Spinal cord (tissue), 9 donors: ENCODE measurements at regions not wholly inside any gene's neighbourhood (a gene's known extent, or its start where the extent isn't known, plus 50 kb on each side); places are given as distances from the start of the nearest gene placed in this dataset.
A peak's percentile ranks its signal among the peaks of the same experiment; 100 is the strongest.
"Not testable (repeated sequence)": the region's sequence is repeated elsewhere in the genome, so short reads cannot be mapped to it uniquely, and the experiment has no call there.

Source experiments
- DNase-seq, 6 donors: peaks; one replicate each; pipeline versions ENCODE4 v3.0.0 to v3.0.0-alpha.2; 2013 to 2015; ENCODE audit warnings: low spot score in 6 of 6, low read depth in 4 of 6
- H3K27ac ChIP-seq: one replicate; pipeline ENCODE4 v1.5.1; 2013; ENCODE audit warnings: low read depth, low read length, control low read depth
- H3K27me3 ChIP-seq: one replicate; pipeline ENCODE4 v1.6.1; 2013; ENCODE audit warnings: low read length; ENCODE audit not compliant: control insufficient read depth, insufficient read depth
- H3K36me3 ChIP-seq: one replicate; pipeline ENCODE4 v1.6.1; 2013; ENCODE audit warnings: low read length; ENCODE audit not compliant: control insufficient read depth, insufficient read depth
- H3K4me1 ChIP-seq: one replicate; pipeline ENCODE4 v1.6.1; 2013; ENCODE audit warnings: low read length; ENCODE audit not compliant: control insufficient read depth, insufficient read depth
- H3K4me3 ChIP-seq: one replicate; pipeline ENCODE4 v1.5.1; 2013; ENCODE audit warnings: low read depth, low read length, control low read depth
- H3K9me3 ChIP-seq: one replicate; pipeline ENCODE4 v1.6.1; 2013; ENCODE audit warnings: low read length; ENCODE audit not compliant: control insufficient read depth, insufficient read depth
- WGBS: methylation state at CpG from one replicate; pipeline ENCODE4 v1.1.5; 2013; ENCODE audit warnings: missing lambda C conversion rate; ENCODE audit not compliant: insufficient coverage; 5-methylcytosine and 5-hydroxymethylcytosine counted together
- donor health status: healthy.

- H3K36me3 ChIP-seq, result no peaks in the 10 kb centered on the region
- DNase-seq, result peak in 2 of 6 donors; percentile 22 to 78
- no peak overlapping the region for H3K27ac ChIP-seq
- WGBS, result 70% methylated on average over 18 of the region's 27 CpGs
- H3K4me1 ChIP-seq, result peaks cover 6% of the 10 kb centered on the region
- no peaks in the 10 kb centered on the region for H3K27me3 ChIP-seq
- no peak overlapping the region for H3K4me3 ChIP-seq
- H3K9me3 ChIP-seq, result no peaks in the 10 kb centered on the region
These were observed 103.7 kb upstream of the USP29 start for GRCh38 chr19:57016076-57016475.

- Histone ChIP-seq H3K36me3 (no peaks in the 10 kb centered on the region), H3K27ac (no peak overlapping the region), H3K4me1 (peaks cover 6% of the 10 kb centered on the region), H3K9me3 (no peaks in the 10 kb centered on the region), H3K27me3 (no peaks in the 10 kb centered on the region), H3K4me3 (no peak overlapping the region)
- WGBS, result 68% methylated on average over 8 of the region's 14 CpGs
- DNase-seq, result peak in 1 of 6 donors; percentile 33
These were observed 103.3 kb upstream of the USP29 start for GRCh38 chr19:57016491-57016890.

- Histone ChIP-seq H3K9me3 (no peaks in the 10 kb centered on the region), H3K27ac (no peak overlapping the region), H3K4me1 (no peaks in the 10 kb centered on the region), H3K4me3 (no peak overlapping the region), H3K36me3 (no peaks in the 10 kb centered on the region), H3K27me3 (no peaks in the 10 kb centered on the region)
- WGBS, result 98% methylated on average over 4 of the region's 4 CpGs
- DNase-seq, result no peak
These were observed 94.3 kb upstream of the USP29 start for GRCh38 chr19:57025491-57025890.

GRCh38 chr19:57026476-57026875 is 93.3 kb upstream of the USP29 start:
- Histone ChIP-seq H3K27me3 (no peaks in the 10 kb centered on the region), H3K4me3 (no peak overlapping the region), H3K27ac (no peak overlapping the region), H3K9me3 (no peaks in the 10 kb centered on the region), H3K36me3 (no peaks in the 10 kb centered on the region), H3K4me1 (no peaks in the 10 kb centered on the region)
- 80% methylated on average over 1 of the region's 3 CpGs for WGBS
- no peak for DNase-seq

DNA sequence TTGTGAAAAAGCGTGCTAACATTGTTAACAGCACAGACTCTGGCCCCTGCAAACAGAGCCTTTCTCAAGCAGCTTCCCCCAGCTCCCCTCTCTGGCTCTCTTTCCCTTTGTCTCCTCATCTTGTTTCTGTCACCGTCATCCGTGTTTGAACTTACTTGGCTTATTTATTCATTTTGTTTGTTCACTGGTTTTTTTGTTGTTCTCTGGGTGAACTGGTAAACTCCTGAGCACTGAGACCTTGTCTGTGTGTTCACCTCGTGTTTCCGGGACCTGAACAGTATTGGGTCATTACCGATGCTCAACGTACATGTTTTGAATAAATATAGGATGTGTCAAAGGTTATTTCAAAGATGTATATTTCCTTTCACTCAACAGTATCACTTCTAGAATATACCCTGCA is 92.4 kb upstream of the USP29 start:
- H3K27me3 ChIP-seq, result no peaks in the 10 kb centered on the region
- H3K36me3 ChIP-seq, result no peaks in the 10 kb centered on the region
- no peak overlapping the region for H3K27ac ChIP-seq
- DNase-seq, result no peak
- H3K4me1 ChIP-seq, result no peaks in the 10 kb centered on the region
- WGBS, result 0% methylated on average over 1 of the region's 7 CpGs
- no peak overlapping the region for H3K4me3 ChIP-seq
- H3K9me3 ChIP-seq, result no peaks in the 10 kb centered on the region

- Histone ChIP-seq H3K4me1 (peaks cover 3% of the 10 kb centered on the region), H3K27ac (no peak overlapping the region), H3K9me3 (no peaks in the 10 kb centered on the region), H3K36me3 (no peaks in the 10 kb centered on the region), H3K4me3 (no peak overlapping the region), H3K27me3 (no peaks in the 10 kb centered on the region)
- WGBS, result no CpG with 5 or more reads among the region's 2 CpGs
- DNase-seq, result no peak
These were observed 90.8 kb upstream of the USP29 start for GRCh38 chr19:57028804-57029525.

GRCh38 chr19:57031106-57031505 is 88.7 kb upstream of the USP29 start:
- Histone ChIP-seq H3K27me3 (no peaks in the 10 kb centered on the region), H3K9me3 (no peaks in the 10 kb centered on the region), H3K4me3 (no peak overlapping the region), H3K4me1 (peaks cover 5% of the 10 kb centered on the region), H3K36me3 (no peaks in the 10 kb centered on the region), H3K27ac (no peak overlapping the region)
- WGBS, result 71% methylated on average over 12 of the region's 12 CpGs
- peak in 1 of 6 donors; percentile 54 for DNase-seq

DNA sequence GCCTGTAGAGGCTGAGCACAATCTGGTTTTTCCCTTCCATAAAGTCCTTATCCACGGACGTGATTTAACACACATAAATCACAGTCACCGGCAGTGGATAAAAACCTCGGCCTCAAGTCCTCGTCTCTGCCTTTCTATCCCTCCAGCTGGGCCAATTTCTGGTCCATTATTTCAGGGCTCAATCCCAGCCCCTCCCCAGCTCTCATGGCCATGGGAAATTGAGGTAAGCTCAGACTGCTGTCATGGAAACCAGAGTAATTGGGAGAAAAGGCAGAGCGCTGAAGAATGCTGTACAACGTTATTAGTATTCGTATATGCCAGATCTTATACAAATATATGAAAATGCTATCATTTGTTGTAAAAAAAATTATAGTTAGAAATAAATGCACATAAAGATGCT is 86.2 kb upstream of the USP29 start:
- 35% methylated on average over 3 of the region's 8 CpGs for WGBS
- DNase-seq, result peak in 2 of 6 donors; percentile 51 to 86

DNA sequence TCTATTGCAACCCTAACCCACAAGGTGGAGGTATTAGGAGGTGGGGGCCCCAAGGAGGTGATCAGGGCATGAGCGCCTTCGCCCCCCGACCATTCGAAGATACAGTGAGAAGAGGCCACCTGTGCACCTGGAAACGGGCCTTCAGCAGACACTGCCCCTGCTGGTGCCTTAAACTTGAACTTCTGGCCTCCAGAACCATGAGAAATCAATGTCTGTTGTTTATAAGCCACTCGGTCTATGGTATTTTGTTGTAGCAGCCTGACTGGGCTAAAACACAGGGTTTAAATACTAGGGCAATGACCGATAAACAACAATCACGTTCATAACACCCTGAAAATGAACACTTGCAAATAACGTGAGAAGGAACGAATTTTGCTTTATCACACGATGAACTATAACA is 85.2 kb upstream of the USP29 start:
- DNase-seq, result no peak
- H3K27ac ChIP-seq, result no peak overlapping the region
- no peaks in the 10 kb centered on the region for H3K9me3 ChIP-seq
- no peaks in the 10 kb centered on the region for H3K36me3 ChIP-seq
- no peak overlapping the region for H3K4me3 ChIP-seq
- WGBS, result 74% methylated on average over 9 of the region's 11 CpGs
- H3K4me1 ChIP-seq, result peaks cover 5% of the 10 kb centered on the region
- no peaks in the 10 kb centered on the region for H3K27me3 ChIP-seq

More for the DNA sequence above, 86.2 kb upstream of the USP29 start:
- Histone ChIP-seq H3K9me3 (no peaks in the 10 kb centered on the region), H3K27ac (no peak overlapping the region), H3K4me3 (no peak overlapping the region), H3K4me1 (peaks cover 5% of the 10 kb centered on the region), H3K27me3 (no peaks in the 10 kb centered on the region), H3K36me3 (no peaks in the 10 kb centered on the region)

- not testable (repeated sequence) for H3K27me3 ChIP-seq, H3K36me3 ChIP-seq, H3K4me1 ChIP-seq, H3K9me3 ChIP-seq, H3K27ac ChIP-seq, H3K4me3 ChIP-seq, DNase-seq
- 100% methylated on average over 3 of the region's 4 CpGs for WGBS
These were observed 84.0 kb upstream of the USP29 start for GRCh38 chr19:57035740-57036139.
